GM12878 (cell line): ENCODE measurements at regions not wholly inside any gene's neighbourhood (a gene's known extent, or its start where the extent isn't known, plus 50 kb on each side); places are given as distances from the start of the nearest gene placed in this dataset.

Experiments
- ATAC-seq: fragments of 200-7000 bp; cut with Tn5 transposase; 3 replicates; pipeline ENCODE4 v1.9.1; 2020; ENCODE audit warnings: mild to moderate bottlenecking, moderate library complexity
- BruUV-seq: library from RNA; stranded (reverse); fragments of 400-500 nt; replicated peaks from 2 replicates; lab custom pipeline; 2021; lab: Mats Ljungman, UMichigan
- CTCF ChIA-PET: fragments of 300-600 bp; sonication (Branson Sonifier 250); formaldehyde crosslinking; extraction: SDS; loops from one replicate; lab custom pipeline; 2021; ENCODE audit warnings: inconsistent platforms; lab: Yijun Ruan, JAX
- POLR2A ChIA-PET: fragments of 350-600 bp; formaldehyde crosslinking; extraction: SDS; loops from one replicate; lab custom pipeline; 2021; ENCODE audit warnings: inconsistent platforms; lab: Charles Lee
- RAD21 ChIA-PET: fragments of 300-600 bp; sonication (Branson Sonifier 250); formaldehyde crosslinking; loops from one replicate; lab custom pipeline; 2023; ENCODE audit warnings: antibody characterized with exemption; ENCODE audit not compliant: unreplicated experiment; lab: Charles Lee
- SMC1A ChIA-PET: fragments of 300-600 bp; sonication (Branson Sonifier 250); formaldehyde crosslinking; loops from one replicate; lab custom pipeline; 2023; ENCODE audit not compliant: unreplicated experiment, uncharacterized antibody; lab: Charles Lee
- DNase-seq: peaks from one replicate; pipeline ENCODE4 v3.0.0-alpha.2; 2011; ENCODE audit warnings: low read depth, low spot score
- FAIRE-seq: peaks from 3 replicates; lab custom pipeline; 2011; peaks lifted over from hg19 to GRCh38; lab: Jason Lieb, UNC
- H2AFZ ChIP-seq: 2 replicates; pipeline ENCODE4 v1.6.0; 2011; ENCODE audit warnings: low read depth, low read length, control low read depth; ENCODE audit not compliant: control insufficient read depth
- H3K27ac ChIP-seq: 2 replicates; pipeline ENCODE4 v1.5.1; 2011; ENCODE audit warnings: control low read depth; ENCODE audit not compliant: control insufficient read depth, insufficient read depth
- H3K27me3 ChIP-seq, 2 experiments: replicated peaks in 1 of 2; 2 replicates each; pipeline versions ENCODE4 v1.6.0 to v1.6.1; 2011; ENCODE audit warnings: low read length in 1 of 2; ENCODE audit not compliant: control insufficient read depth in 2 of 2, insufficient read depth in 2 of 2
- H3K36me3 ChIP-seq, 2 experiments: 2 replicates each; pipeline ENCODE4 v1.5.1; 2011; ENCODE audit warnings: low read length in 1 of 2; ENCODE audit not compliant: control insufficient read depth in 2 of 2, insufficient read depth in 2 of 2
- H3K4me1 ChIP-seq: 2 replicates; pipeline ENCODE4 v1.6.1; 2011; ENCODE audit warnings: mild to moderate bottlenecking, low read length, moderate library complexity, mixed read lengths; ENCODE audit not compliant: control insufficient read depth, insufficient read depth
- H3K4me2 ChIP-seq: 2 replicates; pipeline ENCODE4 v1.6.0; 2011; ENCODE audit warnings: control low read depth; ENCODE audit not compliant: control insufficient read depth, insufficient read depth
- H3K4me3 ChIP-seq: fragments of 200-600 bp; sonication (generic); 2 replicates; pipeline ENCODE4 v1.5.1; 2016
- H3K79me2 ChIP-seq: 2 replicates; pipeline ENCODE4 v1.6.0; 2011; ENCODE audit warnings: low read length; ENCODE audit not compliant: control insufficient read depth, insufficient read depth
- H3K9ac ChIP-seq: 2 replicates; pipeline ENCODE4 v1.8.0; 2011; ENCODE audit warnings: low read length, control low read depth, mixed read lengths; ENCODE audit not compliant: control insufficient read depth, insufficient read depth
- H3K9me3 ChIP-seq: replicated peaks from 3 replicates; pipeline ENCODE4 v1.5.1; 2011; ENCODE audit warnings: mild to moderate bottlenecking, low read length; ENCODE audit not compliant: control insufficient read depth, insufficient read depth
- H4K20me1 ChIP-seq: 2 replicates; pipeline ENCODE4 v1.6.0; 2011; ENCODE audit not compliant: control insufficient read depth, insufficient read depth
- BMI1 ChIP-seq: fragments of 450-650 bp; IDR thresholded peaks from 2 replicates; pipeline ENCODE4 v1.6.1; 2016; ENCODE audit warnings: mild to moderate bottlenecking, moderate library complexity, borderline replicate concordance
- CEBPB ChIP-seq, 2 experiments: fragments of 150-350 bp in 1 of 2; IDR thresholded peaks; 2 replicates each; pipeline ENCODE4 v1.6.1; 2012 to 2014; ENCODE audit warnings: low read depth in 2 of 2, low read length in 2 of 2, borderline replicate concordance in 1 of 2, inconsistent platforms in 1 of 2
- EZH2 ChIP-seq: IDR thresholded peaks from 2 replicates; pipeline ENCODE4 v1.6.1; 2012; ENCODE audit warnings: low read depth, mild to moderate bottlenecking, control low read depth, inconsistent platforms, low read length, borderline replicate concordance; ENCODE audit not compliant: control insufficient read depth
- HCFC1 ChIP-seq: fragments of 150-350 bp; IDR thresholded peaks from 2 replicates; pipeline ENCODE4 v1.6.1; 2014; ENCODE audit warnings: low read length
- MTA3 ChIP-seq: IDR thresholded peaks from 2 replicates; pipeline ENCODE4 v1.6.1; 2012; ENCODE audit warnings: low read length, inconsistent platforms, borderline replicate concordance
- PML ChIP-seq: IDR thresholded peaks from 2 replicates; pipeline ENCODE4 v1.6.1; 2012; ENCODE audit warnings: low read length, inconsistent platforms
- POU2F2 ChIP-seq: IDR thresholded peaks from 3 replicates; pipeline ENCODE4 v1.6.1; 2011; ENCODE audit warnings: low read depth, mild to moderate bottlenecking, low read length, borderline replicate concordance
- SMARCA5 ChIP-seq: fragments of 450-650 bp; IDR thresholded peaks from 2 replicates; pipeline ENCODE4 v1.6.1; 2017; ENCODE audit warnings: mild to moderate bottlenecking
- STAT3 ChIP-seq: IDR thresholded peaks from 2 replicates; pipeline ENCODE4 v1.6.1; 2011; ENCODE audit warnings: low read depth, low read length, improper control_type of control experiment
- ZZZ3 ChIP-seq: IDR thresholded peaks from 2 replicates; pipeline ENCODE4 v1.6.1; 2011; ENCODE audit warnings: low read depth; ENCODE audit not compliant: control insufficient read depth, insufficient read length
- WGBS: methylation state at CpG from one replicate; pipeline ENCODE4 v1.1.6; 2016; ENCODE audit warnings: low lambda C conversion rate; ENCODE audit not compliant: insufficient replicate concordance, insufficient coverage; ENCODE audit errors: missing lambda C conversion rate; 5-methylcytosine and 5-hydroxymethylcytosine counted together
- in situ Hi-C: fragments of 300-500 bp; cut with MboI; formaldehyde crosslinking; loops from 9 replicates; pipeline ENCODE4 v1.14.3; 2018; ENCODE audit warnings: mixed read lengths
- intact Hi-C: fragments of 100-400 bp; cut with micrococcal nuclease; formaldehyde crosslinking; loops from one replicate; pipeline ENCODE4 v1.14.2; 2022; ENCODE audit not compliant: unreplicated experiment
- TF ChIP-seq, protein P1 (sequence below): IDR thresholded peaks from 2 replicates; pipeline ENCODE4 v1.6.1; 2011; ENCODE audit warnings: mild to moderate bottlenecking, low read depth, low read length, moderate library complexity; ENCODE audit not compliant: insufficient replicate concordance
- TF ChIP-seq, protein P2 (sequence below): fragments of 450-650 bp; IDR thresholded peaks from 2 replicates; pipeline ENCODE4 v1.6.1; 2018; ENCODE audit warnings: mild to moderate bottlenecking, low read depth, moderate library complexity; ENCODE audit not compliant: partially characterized antibody
- TF ChIP-seq, protein P3 (sequence below): fragments of 450-650 bp; IDR thresholded peaks from 2 replicates; pipeline ENCODE4 v1.6.1; 2017; ENCODE audit warnings: borderline replicate concordance
- TF ChIP-seq, protein P4 (sequence below): fragments of 450-650 bp; IDR thresholded peaks from 2 replicates; pipeline ENCODE4 v1.6.1; 2017; ENCODE audit warnings: mild to moderate bottlenecking, moderate library complexity

DNA sequence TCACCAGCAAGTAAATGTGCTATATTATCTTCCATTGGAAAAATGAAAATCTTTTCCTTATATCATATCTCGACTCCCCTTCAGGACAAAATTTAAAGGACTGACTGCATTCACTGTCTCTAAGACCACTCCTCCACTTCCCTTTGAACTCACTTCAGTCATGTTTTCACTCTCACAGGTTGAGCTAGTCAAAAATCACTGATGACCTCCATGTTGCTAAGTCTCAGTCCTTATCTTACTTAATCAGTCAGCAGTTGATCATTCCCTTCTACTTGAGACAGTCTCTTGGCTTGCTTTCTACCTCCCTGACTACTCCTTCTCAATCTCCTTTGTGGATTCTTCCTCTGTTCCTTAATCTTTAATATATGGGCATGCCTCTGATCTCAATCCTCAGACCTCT, 117.0 kb upstream of the LSM6 start:
- no peaks in the 10 kb centered on the region; a peak in 1 of 4 replicates for H3K36me3 ChIP-seq
- ChIA-PET CTCF (interaction anchor here (0.9 to 2.4 kb wide), 4 partner anchors 8 to 216 kb away, joined by 3 to 15 read pairs (median 3); no protein-coding TSS in a partner anchor), SMC1A (interaction anchor here (2.0 to 5.5 kb wide), 5 partner anchors 8 to 96 kb away, joined by 4 to 33 read pairs (median 26); no protein-coding TSS in a partner anchor), RAD21 (interaction anchor here (0.5 to 2.9 kb wide), 9 partner anchors 9 to 192 kb away, joined by 3 to 14 read pairs (median 4); no protein-coding TSS in a partner anchor), POLR2A (interaction anchor here (1.8 to 2.1 kb wide), 2 partner anchors 27 to 129 kb away, joined by 4 to 5 read pairs; no protein-coding TSS in a partner anchor)
- in situ Hi-C loops = no loop called here
- H3K27ac ChIP-seq = peak overlapping the region; percentile 86
- peak overlapping the region; percentile 75 for H3K4me2 ChIP-seq
- no peaks in the 10 kb centered on the region; the same call in 1 of the 3 replicates for H3K9me3 ChIP-seq
- peak overlapping the region; percentile 48; the same call in 1 of the 2 replicates for H3K4me3 ChIP-seq
- H3K27me3 ChIP-seq = no peaks in the 10 kb centered on the region
- ATAC-seq = peak; percentile 11; the same call in 2 of the 3 replicates
- 95% methylated on average over 1 of the region's 1 CpG for WGBS
- H3K9ac ChIP-seq = peak overlapping the region; percentile 36; the same call in 1 of the 2 replicates
- no peaks in the 10 kb centered on the region for H4K20me1 ChIP-seq
- BruUV-seq = no TSS peak
- peaks cover 3% of the 10 kb centered on the region; the same call in 1 of the 2 replicates for H3K79me2 ChIP-seq
- no peak for FAIRE-seq
- no peak overlapping the region; the same call in 1 of the 2 replicates for H2AFZ ChIP-seq
- no peak for DNase-seq
- peaks cover 53% of the 10 kb centered on the region for H3K4me1 ChIP-seq
- intact Hi-C loops = loop anchor here (2.0 kb wide), 1 partner anchor 74 kb away; no protein-coding TSS in a partner anchor
- TF ChIP-seq, protein P1, sequence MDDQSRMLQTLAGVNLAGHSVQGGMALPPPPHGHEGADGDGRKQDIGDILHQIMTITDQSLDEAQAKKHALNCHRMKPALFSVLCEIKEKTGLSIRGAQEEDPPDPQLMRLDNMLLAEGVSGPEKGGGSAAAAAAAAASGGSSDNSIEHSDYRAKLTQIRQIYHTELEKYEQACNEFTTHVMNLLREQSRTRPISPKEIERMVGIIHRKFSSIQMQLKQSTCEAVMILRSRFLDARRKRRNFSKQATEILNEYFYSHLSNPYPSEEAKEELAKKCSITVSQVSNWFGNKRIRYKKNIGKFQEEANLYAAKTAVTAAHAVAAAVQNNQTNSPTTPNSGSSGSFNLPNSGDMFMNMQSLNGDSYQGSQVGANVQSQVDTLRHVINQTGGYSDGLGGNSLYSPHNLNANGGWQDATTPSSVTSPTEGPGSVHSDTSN = no peak
- TF ChIP-seq, protein P2, sequence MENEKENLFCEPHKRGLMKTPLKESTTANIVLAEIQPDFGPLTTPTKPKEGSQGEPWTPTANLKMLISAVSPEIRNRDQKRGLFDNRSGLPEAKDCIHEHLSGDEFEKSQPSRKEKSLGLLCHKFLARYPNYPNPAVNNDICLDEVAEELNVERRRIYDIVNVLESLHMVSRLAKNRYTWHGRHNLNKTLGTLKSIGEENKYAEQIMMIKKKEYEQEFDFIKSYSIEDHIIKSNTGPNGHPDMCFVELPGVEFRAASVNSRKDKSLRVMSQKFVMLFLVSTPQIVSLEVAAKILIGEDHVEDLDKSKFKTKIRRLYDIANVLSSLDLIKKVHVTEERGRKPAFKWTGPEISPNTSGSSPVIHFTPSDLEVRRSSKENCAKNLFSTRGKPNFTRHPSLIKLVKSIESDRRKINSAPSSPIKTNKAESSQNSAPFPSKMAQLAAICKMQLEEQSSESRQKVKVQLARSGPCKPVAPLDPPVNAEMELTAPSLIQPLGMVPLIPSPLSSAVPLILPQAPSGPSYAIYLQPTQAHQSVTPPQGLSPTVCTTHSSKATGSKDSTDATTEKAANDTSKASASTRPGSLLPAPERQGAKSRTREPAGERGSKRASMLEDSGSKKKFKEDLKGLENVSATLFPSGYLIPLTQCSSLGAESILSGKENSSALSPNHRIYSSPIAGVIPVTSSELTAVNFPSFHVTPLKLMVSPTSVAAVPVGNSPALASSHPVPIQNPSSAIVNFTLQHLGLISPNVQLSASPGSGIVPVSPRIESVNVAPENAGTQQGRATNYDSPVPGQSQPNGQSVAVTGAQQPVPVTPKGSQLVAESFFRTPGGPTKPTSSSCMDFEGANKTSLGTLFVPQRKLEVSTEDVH = no peak
- no peak for TF ChIP-seq STAT3
- no peak for TF ChIP-seq CEBPB (IDR thresholded peaks at IDR 0.05; ENCODE audit: borderline replicate concordance in 1 of 2, low read depth in 2 of 2, low read length in 2 of 2)
- no peak for TF ChIP-seq EZH2
- no peak for TF ChIP-seq POU2F2
- TF ChIP-seq BMI1 = no peak
- no peak for TF ChIP-seq HCFC1
- no peak for TF ChIP-seq MTA3
- TF ChIP-seq, protein P3, sequence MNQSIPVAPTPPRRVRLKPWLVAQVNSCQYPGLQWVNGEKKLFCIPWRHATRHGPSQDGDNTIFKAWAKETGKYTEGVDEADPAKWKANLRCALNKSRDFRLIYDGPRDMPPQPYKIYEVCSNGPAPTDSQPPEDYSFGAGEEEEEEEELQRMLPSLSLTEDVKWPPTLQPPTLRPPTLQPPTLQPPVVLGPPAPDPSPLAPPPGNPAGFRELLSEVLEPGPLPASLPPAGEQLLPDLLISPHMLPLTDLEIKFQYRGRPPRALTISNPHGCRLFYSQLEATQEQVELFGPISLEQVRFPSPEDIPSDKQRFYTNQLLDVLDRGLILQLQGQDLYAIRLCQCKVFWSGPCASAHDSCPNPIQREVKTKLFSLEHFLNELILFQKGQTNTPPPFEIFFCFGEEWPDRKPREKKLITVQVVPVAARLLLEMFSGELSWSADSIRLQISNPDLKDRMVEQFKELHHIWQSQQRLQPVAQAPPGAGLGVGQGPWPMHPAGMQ = no peak
- TF ChIP-seq, protein P4, sequence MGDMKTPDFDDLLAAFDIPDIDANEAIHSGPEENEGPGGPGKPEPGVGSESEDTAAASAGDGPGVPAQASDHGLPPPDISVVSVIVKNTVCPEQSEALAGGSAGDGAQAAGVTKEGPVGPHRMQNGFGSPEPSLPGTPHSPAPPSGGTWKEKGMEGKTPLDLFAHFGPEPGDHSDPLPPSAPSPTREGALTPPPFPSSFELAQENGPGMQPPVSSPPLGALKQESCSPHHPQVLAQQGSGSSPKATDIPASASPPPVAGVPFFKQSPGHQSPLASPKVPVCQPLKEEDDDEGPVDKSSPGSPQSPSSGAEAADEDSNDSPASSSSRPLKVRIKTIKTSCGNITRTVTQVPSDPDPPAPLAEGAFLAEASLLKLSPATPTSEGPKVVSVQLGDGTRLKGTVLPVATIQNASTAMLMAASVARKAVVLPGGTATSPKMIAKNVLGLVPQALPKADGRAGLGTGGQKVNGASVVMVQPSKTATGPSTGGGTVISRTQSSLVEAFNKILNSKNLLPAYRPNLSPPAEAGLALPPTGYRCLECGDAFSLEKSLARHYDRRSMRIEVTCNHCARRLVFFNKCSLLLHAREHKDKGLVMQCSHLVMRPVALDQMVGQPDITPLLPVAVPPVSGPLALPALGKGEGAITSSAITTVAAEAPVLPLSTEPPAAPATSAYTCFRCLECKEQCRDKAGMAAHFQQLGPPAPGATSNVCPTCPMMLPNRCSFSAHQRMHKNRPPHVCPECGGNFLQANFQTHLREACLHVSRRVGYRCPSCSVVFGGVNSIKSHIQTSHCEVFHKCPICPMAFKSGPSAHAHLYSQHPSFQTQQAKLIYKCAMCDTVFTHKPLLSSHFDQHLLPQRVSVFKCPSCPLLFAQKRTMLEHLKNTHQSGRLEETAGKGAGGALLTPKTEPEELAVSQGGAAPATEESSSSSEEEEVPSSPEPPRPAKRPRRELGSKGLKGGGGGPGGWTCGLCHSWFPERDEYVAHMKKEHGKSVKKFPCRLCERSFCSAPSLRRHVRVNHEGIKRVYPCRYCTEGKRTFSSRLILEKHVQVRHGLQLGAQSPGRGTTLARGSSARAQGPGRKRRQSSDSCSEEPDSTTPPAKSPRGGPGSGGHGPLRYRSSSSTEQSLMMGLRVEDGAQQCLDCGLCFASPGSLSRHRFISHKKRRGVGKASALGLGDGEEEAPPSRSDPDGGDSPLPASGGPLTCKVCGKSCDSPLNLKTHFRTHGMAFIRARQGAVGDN = no peak
- TF ChIP-seq PML = no peak
- no peak for TF ChIP-seq ZZZ3
- no peak for TF ChIP-seq SMARCA5
